ENCODE measurements at regions not wholly inside any gene's neighbourhood (a gene's known extent, or its start where the extent isn't known, plus 50 kb on each side); places are given as distances from the start of the nearest gene placed in this dataset.

GRCh38 chr13:31964168-31964567, 67.4 kb upstream of the FRY start:
- DNase-seq, result no peak

- DNase-seq, result no peak
These were observed 66.1 kb upstream of the FRY start for GRCh38 chr13:31965361-31966066.

GRCh38 chr13:31967155-31967554, 64.4 kb upstream of the FRY start:
- DNase-seq, result no peak

- DNase-seq, result no peak
These were observed 63.1 kb upstream of the FRY start for GRCh38 chr13:31968473-31968872.

GRCh38 chr13:31970231-31970930, 61.2 kb upstream of the FRY start:
- no peak for DNase-seq

- no peak for DNase-seq
These were observed 59.1 kb upstream of the FRY start for GRCh38 chr13:31972453-31972852.

- DNase-seq, result no peak
These were observed 53.6 kb upstream of the FRY start for GRCh38 chr13:31978021-31978420.

- no peak for DNase-seq
These were observed 50.7 kb upstream of the FRY start for GRCh38 chr13:31980830-31981229.
